ENCODE measurements at regions not wholly inside any gene's neighbourhood (a gene's known extent, or its start where the extent isn't known, plus 50 kb on each side); places are given as distances from the start of the nearest gene placed in this dataset.

DNA sequence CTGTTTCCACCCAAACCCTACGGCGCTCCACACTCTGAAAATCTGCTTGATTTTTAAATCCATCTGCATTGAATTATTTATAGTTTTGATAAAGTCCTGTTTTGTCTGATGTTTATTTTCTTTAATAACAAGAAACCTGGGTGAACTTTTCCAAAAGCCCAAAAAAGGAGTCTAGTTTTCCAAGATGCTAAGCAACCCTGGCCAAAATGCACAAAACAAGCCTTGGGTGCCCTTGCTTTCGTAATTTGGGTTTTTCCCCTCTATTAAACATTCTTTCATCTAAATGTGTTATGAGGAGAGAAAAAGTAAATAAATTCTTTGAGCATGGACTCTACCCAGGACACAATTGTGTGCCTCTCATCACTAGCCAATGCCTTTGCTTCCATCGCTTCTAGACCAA lies 468.9 kb downstream of the MCTP2 start:
- TF ChIP-seq, protein P1, sequence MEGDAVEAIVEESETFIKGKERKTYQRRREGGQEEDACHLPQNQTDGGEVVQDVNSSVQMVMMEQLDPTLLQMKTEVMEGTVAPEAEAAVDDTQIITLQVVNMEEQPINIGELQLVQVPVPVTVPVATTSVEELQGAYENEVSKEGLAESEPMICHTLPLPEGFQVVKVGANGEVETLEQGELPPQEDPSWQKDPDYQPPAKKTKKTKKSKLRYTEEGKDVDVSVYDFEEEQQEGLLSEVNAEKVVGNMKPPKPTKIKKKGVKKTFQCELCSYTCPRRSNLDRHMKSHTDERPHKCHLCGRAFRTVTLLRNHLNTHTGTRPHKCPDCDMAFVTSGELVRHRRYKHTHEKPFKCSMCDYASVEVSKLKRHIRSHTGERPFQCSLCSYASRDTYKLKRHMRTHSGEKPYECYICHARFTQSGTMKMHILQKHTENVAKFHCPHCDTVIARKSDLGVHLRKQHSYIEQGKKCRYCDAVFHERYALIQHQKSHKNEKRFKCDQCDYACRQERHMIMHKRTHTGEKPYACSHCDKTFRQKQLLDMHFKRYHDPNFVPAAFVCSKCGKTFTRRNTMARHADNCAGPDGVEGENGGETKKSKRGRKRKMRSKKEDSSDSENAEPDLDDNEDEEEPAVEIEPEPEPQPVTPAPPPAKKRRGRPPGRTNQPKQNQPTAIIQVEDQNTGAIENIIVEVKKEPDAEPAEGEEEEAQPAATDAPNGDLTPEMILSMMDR (IDR thresholded peaks at IDR 0.05; ENCODE audit: low read depth, low read length, poor library complexity, severe bottlenecking): no peak
- no peak for TF ChIP-seq EZH2phosphoT487 (IDR thresholded peaks at IDR 0.05; ENCODE audit: borderline replicate concordance, low read length)

Measured in DOHH2 (cell line).